Glutamatergic neuron (in vitro differentiated cells): ENCODE measurements at regions not wholly inside any gene's neighbourhood (a gene's known extent, or its start where the extent isn't known, plus 50 kb on each side); places are given as distances from the start of the nearest gene placed in this dataset.
A peak's percentile ranks its signal among the peaks of the same experiment; 100 is the strongest.
"Not testable (repeated sequence)": the region's sequence is repeated elsewhere in the genome, so short reads cannot be mapped to it uniquely, and the experiment has no call there.

ENCODE experiments used
- DNase-seq: peaks from one replicate; pipeline ENCODE4 v3.0.0; 2022
- H3K27ac Mint-ChIP-seq: one replicate; pipeline ENCODE4 v1.8.0; 2020; ENCODE audit warnings: mild to moderate bottlenecking, mixed read lengths, inconsistent platforms; ENCODE audit not compliant: unreplicated experiment
- H3K27me3 Mint-ChIP-seq: one replicate; pipeline ENCODE4 v1.8.0; 2020; ENCODE audit warnings: mild to moderate bottlenecking, moderate library complexity, mixed read lengths, inconsistent platforms; ENCODE audit not compliant: unreplicated experiment
- H3K36me3 Mint-ChIP-seq: one replicate; pipeline ENCODE4 v1.8.0; 2020; ENCODE audit warnings: mild to moderate bottlenecking, mixed read lengths, inconsistent platforms; ENCODE audit not compliant: unreplicated experiment
- H3K4me1 Mint-ChIP-seq: one replicate; pipeline ENCODE4 v1.8.0; 2020; ENCODE audit warnings: mild to moderate bottlenecking, low read depth, mixed read lengths, inconsistent platforms; ENCODE audit not compliant: unreplicated experiment
- H3K4me3 Mint-ChIP-seq: one replicate; pipeline ENCODE4 v1.8.0; 2020; ENCODE audit warnings: mild to moderate bottlenecking, mixed read lengths, inconsistent platforms; ENCODE audit not compliant: unreplicated experiment
- H3K9me3 Mint-ChIP-seq: one replicate; pipeline ENCODE4 v1.8.0; 2020; ENCODE audit warnings: mild to moderate bottlenecking, moderate library complexity, mixed read lengths, inconsistent platforms; ENCODE audit not compliant: unreplicated experiment
- TF ChIP-seq, protein P1 (sequence below): fragments of 200-600 bp; sonication (generic); IDR thresholded peaks from one replicate; pipeline ENCODE4 v1.5.0; 2021; ENCODE audit not compliant: partially characterized antibody, unreplicated experiment

DNA sequence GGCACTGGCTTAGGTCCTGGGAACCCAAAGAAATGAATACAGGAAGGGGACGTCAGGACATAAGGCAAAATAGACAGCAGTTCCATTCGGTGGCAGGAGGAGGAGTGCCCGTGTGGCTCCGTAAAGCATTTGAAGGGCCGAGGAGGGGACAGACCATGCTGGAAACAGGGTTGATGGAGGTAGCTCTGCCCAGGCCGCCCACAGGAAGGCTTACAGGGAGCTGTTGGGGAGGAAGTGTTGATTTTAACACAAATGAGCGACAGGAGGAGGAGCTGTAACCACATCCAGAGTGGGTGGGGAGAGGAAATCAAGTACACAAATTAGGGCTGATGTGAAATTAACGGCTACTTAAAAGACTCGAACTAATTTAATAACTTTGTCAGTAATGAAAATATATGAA, 54.6 kb downstream of the RBFOX3 start:
- peaks cover 14% of the 10 kb centered on the region for H3K27me3 Mint-ChIP-seq
- peaks cover 14% of the 10 kb centered on the region for H3K4me1 Mint-ChIP-seq
- no peak for DNase-seq
- TF ChIP-seq, protein P1, sequence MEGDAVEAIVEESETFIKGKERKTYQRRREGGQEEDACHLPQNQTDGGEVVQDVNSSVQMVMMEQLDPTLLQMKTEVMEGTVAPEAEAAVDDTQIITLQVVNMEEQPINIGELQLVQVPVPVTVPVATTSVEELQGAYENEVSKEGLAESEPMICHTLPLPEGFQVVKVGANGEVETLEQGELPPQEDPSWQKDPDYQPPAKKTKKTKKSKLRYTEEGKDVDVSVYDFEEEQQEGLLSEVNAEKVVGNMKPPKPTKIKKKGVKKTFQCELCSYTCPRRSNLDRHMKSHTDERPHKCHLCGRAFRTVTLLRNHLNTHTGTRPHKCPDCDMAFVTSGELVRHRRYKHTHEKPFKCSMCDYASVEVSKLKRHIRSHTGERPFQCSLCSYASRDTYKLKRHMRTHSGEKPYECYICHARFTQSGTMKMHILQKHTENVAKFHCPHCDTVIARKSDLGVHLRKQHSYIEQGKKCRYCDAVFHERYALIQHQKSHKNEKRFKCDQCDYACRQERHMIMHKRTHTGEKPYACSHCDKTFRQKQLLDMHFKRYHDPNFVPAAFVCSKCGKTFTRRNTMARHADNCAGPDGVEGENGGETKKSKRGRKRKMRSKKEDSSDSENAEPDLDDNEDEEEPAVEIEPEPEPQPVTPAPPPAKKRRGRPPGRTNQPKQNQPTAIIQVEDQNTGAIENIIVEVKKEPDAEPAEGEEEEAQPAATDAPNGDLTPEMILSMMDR: no peak
- no peak overlapping the region for H3K27ac Mint-ChIP-seq
- peaks cover 7% of the 10 kb centered on the region for H3K9me3 Mint-ChIP-seq
- peaks cover 11% of the 10 kb centered on the region for H3K36me3 Mint-ChIP-seq
- no peak overlapping the region for H3K4me3 Mint-ChIP-seq

GRCh38 chr17:79555543-79555942, 55.3 kb downstream of the RBFOX3 start:
- peaks cover 15% of the 10 kb centered on the region for H3K4me1 Mint-ChIP-seq
- DNase-seq: no peak
- peaks cover 15% of the 10 kb centered on the region for H3K27me3 Mint-ChIP-seq
- TF ChIP-seq, protein P1: no peak
- peak overlapping the region; percentile 4 for H3K4me3 Mint-ChIP-seq
- H3K9me3 Mint-ChIP-seq: peaks cover 11% of the 10 kb centered on the region
- H3K27ac Mint-ChIP-seq: no peak overlapping the region
- peaks cover 14% of the 10 kb centered on the region for H3K36me3 Mint-ChIP-seq

GRCh38 chr17:79554346-79554745, 56.5 kb downstream of the RBFOX3 start:
- H3K4me3 Mint-ChIP-seq, DNase-seq, H3K27ac Mint-ChIP-seq: not testable (repeated sequence)
- Mint-ChIP-seq H3K9me3 (peaks cover 17% of the 10 kb centered on the region), H3K27me3 (peaks cover 20% of the 10 kb centered on the region), H3K4me1 (peaks cover 27% of the 10 kb centered on the region), H3K36me3 (peaks cover 19% of the 10 kb centered on the region)

DNA sequence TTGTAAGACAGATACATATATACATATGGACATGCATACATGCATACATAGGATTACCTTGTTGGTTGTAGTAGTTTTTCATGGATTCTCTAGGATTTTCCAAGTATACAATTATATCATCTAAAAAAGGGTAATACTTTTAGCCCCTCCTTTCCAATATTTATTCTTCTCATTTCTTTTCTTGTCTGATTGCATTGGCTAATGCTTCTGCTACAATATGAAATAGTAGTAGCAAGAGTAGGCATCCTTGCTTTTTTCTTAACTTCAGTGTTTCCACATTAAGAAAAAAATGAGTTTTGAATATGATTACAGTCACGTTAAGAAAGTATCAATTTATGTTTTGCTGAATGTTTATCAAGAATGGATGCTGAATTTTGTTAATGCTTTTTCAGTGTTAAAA, 58.0 kb downstream of the RBFOX3 start:
- H3K27ac Mint-ChIP-seq: no peak overlapping the region
- no peak overlapping the region for H3K4me3 Mint-ChIP-seq
- peaks cover 21% of the 10 kb centered on the region for H3K27me3 Mint-ChIP-seq
- no peak for DNase-seq
- TF ChIP-seq, protein P1: no peak
- H3K4me1 Mint-ChIP-seq: peaks cover 25% of the 10 kb centered on the region
- H3K36me3 Mint-ChIP-seq: peaks cover 19% of the 10 kb centered on the region
- H3K9me3 Mint-ChIP-seq: peaks cover 20% of the 10 kb centered on the region

DNA sequence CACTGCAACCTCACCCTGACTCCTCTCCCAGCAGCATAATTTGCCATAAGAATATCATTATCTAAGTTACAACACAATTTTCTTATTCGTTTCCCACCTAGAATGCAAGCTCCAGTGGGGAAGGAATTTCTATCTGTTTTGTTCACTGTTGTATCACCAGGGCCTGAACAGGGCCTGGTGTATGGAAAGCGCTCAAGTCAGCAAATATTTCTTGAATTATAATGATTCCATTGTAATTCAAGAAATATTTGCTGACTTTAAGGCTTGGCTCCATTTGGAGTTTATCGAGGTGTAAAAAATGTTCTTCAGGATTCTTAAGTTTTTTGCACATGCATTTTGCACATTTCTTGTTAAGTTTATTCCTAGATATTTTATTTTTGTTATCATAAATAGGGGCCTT, 58.4 kb downstream of the RBFOX3 start:
- H3K4me1 Mint-ChIP-seq: peaks cover 20% of the 10 kb centered on the region
- TF ChIP-seq, protein P1: no peak
- H3K27me3 Mint-ChIP-seq: peaks cover 19% of the 10 kb centered on the region
- no peak overlapping the region for H3K4me3 Mint-ChIP-seq
- peaks cover 19% of the 10 kb centered on the region for H3K36me3 Mint-ChIP-seq
- no peak overlapping the region for H3K27ac Mint-ChIP-seq
- no peak for DNase-seq
- peaks cover 17% of the 10 kb centered on the region for H3K9me3 Mint-ChIP-seq
